ENCODE measurements at regions not wholly inside any gene's neighbourhood (a gene's known extent, or its start where the extent isn't known, plus 50 kb on each side); places are given as distances from the start of the nearest gene placed in this dataset.
"Not testable (repeated sequence)": the region's sequence is repeated elsewhere in the genome, so short reads cannot be mapped to it uniquely, and the experiment has no call there.

DNA sequence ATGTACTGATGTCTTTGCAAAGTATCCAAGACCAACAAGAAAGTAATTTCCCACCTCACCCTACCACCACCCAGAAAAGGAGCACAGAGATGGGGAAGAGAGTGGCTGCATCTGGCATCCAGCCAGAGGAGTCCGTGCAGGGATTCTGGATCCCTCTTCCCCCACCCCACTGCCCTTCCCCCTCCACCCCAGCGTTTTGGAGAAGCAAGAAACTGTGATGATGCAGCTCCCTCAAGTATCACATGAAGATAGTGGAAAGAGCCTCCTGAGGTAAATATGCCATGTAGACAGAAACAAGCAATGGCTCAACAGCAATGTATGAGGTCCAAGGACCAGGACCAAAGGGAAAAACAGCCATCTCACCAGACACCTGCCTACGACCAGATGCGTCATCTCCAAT lies 153.8 kb downstream of the DEPDC1B start:
- DNase-seq, result no peak

DNA sequence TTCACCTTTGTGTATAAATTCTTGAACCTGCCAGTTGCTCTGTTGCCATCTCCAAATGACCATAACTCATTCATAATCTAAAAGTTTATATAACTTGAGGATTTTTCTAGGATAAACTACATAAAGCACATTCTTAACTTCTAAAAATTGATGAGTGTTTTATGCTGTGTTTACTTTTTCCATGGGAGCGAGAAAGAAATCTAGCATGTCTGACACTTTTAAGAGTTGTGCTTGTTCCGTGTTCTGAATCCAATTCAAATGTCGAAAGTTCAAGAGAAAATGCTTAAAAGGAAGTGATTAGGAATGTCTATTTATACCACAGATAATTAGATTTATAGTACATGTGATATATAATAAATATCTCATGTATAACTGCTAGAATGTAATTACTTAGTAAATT lies 154.4 kb downstream of the DEPDC1B start:
- DNase-seq, result no peak

DNA sequence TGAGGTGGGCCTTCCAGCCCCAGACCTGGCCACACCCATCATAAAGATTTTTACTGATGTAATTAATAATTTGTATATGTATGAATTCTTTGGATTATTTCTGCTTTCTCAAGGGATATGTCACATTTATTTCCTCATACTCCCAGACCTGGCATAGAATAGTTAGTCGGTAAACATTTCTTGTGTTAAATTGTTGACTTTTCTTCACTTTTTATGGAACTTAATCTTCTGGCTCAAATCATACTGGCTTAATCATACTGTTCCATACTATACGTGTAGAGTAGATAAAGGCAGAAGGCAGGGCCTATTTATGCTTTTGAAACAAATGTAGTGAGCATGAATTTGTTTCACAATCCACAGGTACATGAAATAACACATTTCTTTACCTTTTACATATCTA lies 155.8 kb downstream of the DEPDC1B start:
- no peak for DNase-seq

DNA sequence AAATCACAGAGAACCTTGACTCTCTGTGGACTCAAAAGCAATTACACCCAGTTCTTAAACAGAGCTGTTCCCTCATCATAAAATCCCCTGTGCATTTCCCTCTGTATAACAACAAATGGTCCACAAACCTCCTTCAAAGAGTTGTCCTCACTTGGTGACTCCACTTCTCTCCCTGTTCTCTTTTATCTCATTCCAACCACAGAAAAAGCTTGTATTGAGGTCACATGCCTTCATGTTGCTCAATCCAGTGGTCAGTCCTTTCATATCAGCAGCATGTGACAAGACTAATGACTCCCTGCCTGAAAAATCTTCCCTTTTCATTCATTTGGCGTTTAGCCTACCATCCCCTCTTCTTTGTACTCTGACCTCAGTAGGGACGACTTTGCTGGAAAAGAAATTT lies 158.0 kb downstream of the DEPDC1B start:
- DNase-seq, result no peak

DNA sequence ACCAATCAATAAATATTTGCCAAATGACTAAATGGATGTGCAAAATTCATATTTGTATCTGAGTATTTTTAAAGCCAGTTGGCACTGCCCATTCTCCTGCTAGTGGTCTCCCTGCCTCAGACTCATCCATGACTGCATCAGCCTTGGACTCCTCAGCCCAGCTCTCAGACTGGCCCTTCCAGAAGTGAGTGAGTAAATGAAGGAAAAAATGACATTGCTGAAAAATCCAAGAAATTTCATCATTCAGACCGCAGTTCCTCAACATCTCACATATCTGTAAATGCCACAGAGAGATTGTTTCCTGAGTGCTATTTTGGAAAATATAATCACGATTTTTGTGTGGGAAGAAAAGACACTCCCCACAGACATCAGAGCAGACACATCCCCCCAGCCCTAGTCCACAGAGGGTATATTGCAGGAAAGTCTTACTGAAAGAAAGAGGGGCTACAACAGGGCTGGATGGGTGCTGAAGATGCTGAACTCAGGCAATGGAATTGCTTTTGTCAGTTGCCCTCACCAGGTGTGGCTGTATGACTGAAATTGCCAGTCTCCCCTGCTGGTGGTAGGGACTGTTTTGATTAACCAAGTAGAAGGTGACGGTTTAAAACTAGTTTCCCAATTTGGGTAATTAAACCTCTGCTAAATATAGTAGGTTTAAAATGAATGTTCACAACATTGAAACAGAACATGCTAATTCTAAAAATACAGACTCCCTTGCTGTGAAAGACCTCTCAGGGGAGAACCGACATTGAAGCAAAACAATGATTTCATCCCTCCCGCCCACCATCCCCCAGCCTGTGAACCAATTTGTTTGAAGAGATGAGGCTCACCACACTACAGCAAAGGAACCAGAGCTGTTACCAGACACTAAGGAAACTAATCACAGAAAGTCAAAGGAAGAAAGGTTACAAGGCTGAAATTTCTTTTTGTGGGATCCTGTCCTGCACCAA lies 158.8 kb downstream of the DEPDC1B start:
- no peak for DNase-seq

DNA sequence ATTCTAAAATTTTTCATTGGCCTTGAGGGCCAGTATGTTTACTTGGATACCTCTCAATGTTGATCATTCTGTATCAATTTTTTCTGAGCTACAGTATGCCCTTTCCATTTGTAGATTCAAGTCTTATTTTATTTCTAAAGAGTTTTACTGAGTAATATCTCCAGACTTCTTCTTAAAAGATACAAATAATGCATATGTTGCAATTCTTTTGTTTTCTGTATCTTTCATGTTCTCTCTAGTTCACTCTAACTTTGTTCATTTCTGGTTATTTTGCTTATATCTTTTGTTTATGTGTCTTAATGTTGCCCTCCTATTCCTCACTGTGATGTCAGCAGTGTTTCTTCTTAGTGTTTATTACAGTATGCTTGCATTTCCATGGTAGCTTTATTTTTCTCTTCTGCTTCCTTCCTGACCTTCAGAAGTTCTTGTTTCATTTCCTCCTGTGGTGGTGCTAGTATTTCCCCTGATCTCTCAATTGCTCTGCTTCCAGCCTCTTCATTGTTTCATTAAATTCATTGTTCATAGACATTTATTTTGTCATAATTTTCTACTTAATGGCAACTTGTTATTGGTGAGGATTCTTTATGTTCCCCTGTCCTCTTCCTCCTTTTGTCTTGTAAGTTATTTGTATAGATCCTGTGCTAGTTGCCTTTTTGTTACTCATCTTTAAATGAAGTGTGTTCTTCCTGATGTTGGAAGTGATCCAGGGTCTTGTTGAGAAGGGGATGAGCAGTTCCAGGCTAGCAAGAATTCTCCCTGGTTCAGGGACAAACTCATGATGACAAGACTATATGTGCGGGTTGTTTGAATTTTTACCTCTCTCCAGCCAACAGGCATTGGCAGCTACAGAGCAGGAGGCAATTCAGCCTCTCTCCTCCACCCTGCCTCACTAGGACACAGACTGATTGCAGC lies 160.8 kb downstream of the DEPDC1B start:
- no peak for DNase-seq

DNA sequence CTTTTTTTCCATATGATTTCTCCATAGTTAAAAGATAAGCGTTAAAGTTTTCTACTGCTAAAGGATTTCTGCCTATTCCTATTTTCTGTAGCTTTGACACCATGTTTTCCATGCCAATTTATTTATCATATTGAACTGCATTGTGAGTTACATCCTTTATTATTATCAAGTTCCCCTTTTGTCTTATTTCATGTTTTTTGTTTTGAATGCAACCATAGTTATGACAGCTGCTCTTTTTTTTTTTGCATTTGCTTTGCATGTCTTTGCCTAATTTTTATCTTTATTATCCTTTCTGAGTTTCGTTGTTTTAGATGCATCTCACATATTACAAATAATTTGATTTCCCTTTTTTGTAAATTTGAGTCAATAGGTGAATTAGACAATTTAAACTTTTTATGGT lies 161.5 kb downstream of the DEPDC1B start:
- DNase-seq, result no peak

DNA sequence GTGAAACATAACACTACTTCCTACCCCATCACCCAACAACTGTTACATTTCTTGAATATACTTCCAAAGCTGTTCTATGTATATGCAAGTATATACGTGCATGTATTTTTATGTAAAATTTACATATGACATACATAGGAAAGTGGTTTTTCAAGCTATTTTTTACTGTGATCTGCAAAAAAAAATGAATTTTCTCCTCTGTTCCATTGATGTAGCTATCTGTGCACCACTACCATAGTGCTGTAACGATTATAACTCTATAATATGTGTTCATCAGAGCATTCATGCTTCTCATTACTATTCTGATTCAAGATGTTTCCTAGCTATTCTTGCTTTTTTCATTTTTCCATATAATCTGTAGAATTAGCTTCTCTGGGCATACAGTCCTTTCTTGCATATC lies 164.0 kb downstream of the DEPDC1B start:
- no peak for DNase-seq

DNA sequence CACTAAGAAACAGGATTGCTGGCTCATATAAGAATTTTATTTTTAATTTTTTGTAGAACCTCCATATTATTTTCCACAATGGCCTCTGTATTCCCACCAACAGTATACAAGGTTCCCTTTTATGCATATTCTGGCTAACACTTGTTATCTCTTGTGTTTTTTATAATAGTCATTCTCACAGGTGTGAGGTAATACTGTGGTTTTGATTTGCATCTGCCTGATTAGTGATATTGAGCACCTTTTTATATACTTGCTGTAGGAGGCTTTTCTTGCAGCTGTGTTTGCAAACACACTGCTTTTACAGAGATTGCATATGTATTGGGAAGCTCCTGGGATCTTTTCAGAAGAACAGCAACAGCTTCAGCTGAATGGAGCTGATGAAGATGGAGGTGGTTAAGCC lies 164.8 kb downstream of the DEPDC1B start:
- no peak for DNase-seq

DNA sequence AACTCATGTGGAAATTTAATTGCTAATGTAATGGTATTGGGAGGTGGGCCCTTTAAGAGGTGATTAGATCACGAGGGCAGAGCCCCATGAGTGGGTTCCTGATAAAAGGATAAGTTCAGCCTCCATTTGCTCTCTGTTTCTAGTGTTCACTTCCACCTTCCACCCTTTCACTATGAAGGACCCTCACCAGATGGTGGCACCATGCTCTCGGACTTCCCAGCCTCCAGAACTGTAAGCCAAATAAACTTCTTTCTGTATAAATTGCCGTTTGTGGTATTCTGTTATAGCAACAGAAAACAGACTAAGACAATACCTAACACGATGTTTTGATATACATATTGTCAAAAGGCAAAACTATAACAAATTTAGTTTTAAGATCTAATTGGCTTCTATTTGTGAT lies 166.2 kb downstream of the DEPDC1B start:
- no peak for DNase-seq

DNA sequence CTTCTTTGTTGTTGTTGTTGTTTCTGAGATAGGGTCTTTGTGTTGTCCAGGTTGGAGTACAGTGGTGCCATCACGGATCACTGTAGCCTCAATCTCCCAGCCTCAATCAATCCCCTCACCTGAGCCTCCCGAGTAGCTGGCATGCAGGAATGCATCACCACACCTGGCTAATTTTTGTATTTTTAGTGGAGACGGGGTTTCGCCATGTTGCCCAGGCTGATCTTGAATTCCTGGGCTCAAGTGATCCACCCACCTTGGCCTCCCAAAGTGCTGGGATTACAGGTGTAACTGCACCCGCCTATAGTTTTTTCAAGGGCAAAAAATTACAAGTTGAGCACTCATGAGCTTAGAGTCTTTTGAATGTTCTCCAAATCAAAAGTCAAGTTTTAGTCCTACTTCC lies 167.2 kb downstream of the DEPDC1B start:
- not testable (repeated sequence) for DNase-seq

DNA sequence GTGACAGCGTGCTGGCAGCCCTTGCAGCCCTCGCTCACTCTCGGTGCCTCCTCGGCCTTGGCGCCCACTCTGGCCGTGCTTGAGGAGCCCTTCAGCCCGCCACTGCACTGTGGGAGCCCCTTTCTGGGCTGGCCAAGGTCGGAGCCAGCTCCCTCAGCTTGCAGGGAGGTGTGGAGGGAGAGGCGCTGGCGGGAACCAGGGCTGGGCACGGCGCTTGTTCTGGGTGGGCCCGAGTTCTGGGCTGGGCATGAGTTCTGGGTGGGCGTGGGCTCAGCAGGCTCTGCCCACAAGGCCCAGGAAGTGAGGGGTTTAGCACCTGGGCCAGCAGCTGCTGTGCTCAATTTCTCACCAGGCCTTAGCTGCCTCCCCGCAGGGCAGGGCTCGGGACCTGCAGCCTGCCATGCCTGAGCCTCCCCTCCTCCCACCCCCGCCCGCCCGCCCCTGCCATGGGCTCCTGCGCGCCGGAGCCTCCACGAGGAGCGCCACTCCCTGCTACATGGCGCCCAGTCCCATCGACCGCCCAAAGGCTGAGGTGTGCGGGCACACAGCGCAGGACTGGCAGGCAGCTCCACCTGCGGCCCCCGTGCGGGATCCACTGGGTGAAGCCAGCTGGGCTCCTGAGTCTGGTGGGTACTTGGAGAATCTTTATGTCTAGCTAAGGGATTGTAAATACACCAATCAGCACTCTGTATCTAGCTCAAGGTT lies 169.7 kb downstream of the DEPDC1B start:
- DNase-seq, result not testable (repeated sequence)

DNA sequence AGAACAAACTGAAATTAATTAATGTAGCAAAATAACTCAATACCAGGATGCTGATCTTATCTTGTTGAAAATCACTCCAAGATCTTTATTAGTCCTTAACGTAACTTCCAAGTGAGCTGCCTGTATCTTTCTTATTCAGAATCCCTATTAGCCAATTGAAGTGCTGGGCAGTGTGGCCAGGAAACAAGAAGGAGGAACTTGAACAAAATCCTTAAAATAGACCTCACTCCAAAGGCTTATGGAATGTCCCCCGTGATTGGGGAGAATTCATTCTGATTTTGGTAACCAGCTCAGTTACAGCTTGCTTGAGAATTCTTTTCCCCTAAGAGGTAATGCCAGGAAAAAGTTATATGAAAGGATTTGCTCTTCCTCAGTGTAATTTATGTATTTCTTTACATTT lies 171.0 kb downstream of the DEPDC1B start:
- DNase-seq, result no peak

DNA sequence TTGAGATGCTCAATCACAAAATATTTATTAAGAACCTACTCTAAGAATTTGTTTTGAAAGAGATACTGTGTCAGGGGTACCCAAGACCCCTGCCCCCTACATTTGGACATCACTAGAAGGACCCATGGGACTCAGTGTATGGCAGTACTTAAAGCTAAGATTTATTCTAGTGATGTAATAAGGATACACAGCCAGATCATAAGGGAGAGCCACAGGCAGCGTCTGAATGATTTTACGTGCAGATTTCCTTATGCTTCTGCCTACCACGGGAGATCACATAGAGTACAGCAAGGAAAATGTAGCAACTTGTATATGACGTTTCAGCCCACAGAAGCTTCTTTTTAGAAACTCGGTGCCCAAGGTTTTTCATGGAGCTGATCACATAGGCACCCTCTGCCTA lies 172.9 kb downstream of the DEPDC1B start:
- DNase-seq, result no peak

DNA sequence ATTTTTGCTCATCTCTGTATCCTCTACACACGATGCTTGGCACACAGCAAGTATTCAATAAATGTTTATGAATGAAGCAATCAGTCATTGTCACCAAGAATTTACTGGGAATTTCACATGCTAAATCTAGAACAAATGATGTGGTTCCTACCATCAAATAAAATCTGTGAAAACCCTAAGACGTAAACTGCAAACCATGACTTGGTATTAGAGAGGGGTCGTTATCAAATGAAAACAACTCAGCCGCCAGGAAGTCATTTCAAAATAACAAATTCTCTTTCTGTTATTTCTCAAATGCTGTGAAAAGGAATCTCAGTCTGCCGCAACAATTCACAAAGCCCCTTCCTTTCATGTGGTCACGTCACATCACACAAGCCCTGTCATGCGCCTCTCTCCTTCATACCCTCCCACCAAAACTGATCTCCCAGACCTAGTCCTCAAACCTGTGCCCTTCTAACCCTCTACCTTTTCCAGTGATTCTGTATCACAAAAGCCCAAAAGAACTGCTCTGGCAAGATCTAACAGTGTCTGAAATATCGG lies 173.6 kb downstream of the DEPDC1B start:
- no peak for DNase-seq

DNA sequence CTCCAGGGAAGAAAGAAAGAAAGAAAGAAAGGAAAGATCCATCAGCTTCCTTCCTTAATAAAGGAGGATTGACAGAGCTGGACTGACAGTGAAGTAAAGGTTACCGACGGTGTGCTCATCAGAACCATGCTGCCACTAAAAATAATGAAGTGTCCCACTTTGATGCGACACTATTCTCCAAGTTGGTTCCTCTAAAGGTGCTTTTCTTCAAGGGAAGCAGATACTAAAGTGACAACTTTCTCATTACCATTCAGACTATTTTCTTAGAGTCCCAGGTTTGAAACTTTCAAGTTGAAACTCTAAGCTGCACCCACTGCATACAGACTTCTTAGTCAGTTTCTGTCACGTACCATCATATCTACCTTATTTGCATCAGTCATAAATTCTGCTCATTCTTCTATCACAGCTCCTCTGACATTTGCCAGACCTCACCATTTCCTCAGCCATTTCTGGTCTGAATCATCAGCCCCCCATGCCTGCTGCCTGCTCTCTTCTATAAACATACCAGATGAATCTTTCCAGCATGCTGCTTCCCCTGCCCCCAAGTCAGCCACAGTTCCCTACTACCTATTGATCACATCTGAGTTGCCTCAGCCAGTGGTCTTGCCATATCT lies 177.6 kb downstream of the DEPDC1B start:
- DNase-seq, result no peak

DNA sequence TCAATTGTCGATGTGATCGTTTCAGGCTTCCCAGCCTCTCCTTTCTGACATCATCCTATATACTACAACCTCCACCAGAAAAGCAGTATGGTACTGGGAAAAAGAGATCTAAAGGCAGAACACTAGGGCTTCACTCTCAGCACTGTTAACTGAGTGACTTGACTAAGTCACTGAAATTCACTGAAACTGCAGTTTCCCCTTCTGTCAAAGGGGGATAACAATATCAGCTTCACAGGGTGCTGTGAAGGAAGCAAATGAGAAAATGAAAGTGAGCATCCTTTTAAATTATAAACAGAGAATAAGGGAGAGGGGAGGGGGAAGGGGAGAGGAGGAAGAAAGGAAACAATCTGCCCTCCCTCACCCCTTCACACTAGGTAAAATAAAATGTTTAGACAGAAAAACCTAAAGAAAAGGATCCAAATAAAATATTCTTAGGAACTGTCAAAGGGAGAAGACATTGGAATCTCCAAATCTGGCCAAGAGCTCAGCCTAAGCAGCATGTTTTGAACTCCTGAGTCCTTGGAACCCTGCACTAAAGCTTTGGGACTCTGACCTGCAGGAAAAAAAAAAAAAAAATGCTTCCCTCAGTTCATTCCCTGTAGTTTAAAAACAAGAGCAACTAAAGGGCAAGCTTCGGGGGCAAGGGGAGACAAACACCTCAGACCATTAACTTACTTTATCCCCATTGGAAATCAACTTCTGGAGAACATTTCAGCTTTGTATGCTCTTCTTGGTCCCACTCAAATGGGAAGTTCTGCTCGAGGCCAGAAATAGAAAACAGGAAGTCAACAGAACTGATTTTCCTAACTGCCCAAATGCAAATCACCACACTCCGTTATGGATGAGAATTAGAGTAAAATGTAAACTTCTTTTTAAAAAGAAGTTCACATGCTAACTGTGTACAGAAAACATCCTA lies 178.3 kb downstream of the DEPDC1B start:
- DNase-seq, result no peak

DNA sequence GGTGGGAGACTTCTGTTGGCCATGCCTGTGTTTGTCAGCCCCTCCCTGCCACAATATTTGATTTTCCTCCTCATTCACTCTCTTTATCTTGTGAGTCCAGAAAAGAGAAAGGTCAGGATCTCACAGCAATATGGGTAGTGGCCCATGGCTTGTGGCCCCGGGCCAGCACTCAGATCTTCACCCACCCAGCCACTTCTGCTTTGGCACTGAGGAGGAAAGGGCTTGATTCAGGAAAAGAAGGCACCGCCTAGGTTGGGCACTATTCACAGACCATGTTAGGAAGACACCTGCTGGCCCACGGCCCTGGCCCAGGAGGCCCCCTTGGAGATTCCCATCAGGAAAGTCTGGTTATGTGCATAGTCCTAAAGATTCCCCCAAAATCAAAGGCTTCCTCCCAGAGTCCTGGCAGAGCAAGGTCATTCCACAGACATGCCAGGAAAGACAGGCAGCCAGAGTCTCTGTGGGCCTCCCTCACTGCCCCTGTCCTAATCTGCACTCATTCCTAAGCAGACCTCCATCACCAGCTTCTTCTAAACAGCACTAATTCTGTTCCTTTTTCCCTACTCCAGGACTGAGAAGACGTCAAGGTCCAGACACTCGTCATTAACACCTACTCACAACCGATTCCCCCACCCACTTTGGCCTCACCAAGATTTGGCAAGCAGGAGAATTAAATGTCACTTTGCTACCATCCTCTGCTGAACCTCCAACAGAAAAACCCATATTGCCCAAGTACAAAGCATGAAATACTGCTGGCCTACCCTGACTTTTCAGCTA lies 179.3 kb downstream of the DEPDC1B start:
- no peak for DNase-seq

DNA sequence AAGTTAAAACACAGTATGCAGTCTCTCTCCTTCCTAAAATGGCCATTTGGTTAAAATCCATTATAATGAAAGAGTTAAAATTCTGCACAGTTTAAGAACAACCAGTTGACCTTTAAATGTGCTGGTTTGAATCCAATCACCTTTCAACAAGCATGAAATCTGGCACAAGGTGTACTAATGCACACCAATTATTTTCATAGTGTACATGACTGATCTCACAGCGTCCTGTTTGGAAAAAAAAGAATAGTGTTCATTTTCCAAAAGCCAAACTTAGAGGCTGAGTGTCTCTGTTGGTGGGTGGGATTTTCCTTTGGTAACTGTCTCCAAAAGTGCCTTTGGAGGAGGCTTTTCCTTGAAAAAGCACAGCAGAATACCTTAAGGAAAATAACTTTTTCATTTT lies 180.6 kb downstream of the DEPDC1B start:
- DNase-seq, result no peak

DNA sequence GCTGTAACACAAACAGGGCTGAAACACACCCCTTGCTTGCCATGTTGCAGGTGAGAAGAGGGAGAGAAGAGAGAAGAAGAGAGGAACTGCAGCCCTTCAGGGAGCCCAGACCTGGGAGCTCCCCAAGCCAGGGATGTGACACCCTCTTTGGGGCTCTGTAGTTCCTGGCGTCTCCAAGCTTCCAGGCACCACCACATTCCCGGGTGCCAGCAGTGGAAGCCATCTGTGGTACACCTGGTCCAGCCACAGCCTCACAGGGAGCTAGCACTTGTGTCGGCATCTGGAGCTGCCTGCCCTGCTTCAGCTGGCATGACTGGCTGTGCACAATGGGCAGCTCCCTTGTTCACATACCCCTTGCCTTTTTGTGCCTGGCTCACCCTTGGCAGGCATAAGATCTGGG lies 182.1 kb downstream of the DEPDC1B start:
- DNase-seq, result no peak

Data from NCI-H2171 treated with DMSO at 0.1 percent for 48 hours (cell line).